Fibroblast of lung (primary cell): ENCODE measurements at regions not wholly inside any gene's neighbourhood (a gene's known extent, or its start where the extent isn't known, plus 50 kb on each side); places are given as distances from the start of the nearest gene placed in this dataset.

Experiments used
- DNase-seq, 2 donors: peaks; one replicate each; pipeline versions ENCODE4 v3.0.0 to v3.0.0-alpha.2; 2010; ENCODE audit warnings: low read depth in 2 of 2
- H2AFZ ChIP-seq: 2 replicates; pipeline ENCODE4 v1.5.1; 2012; ENCODE audit warnings: low read length, control low read depth, inconsistent platforms
- H3K27ac ChIP-seq: 2 replicates; pipeline ENCODE4 v1.5.1; 2011; ENCODE audit warnings: low read length, control low read depth; ENCODE audit not compliant: insufficient read depth
- H3K27me3 ChIP-seq: 2 replicates; pipeline ENCODE4 v1.5.1; 2011; ENCODE audit warnings: mild to moderate bottlenecking, low read length; ENCODE audit not compliant: control insufficient read depth, insufficient read depth
- H3K36me3 ChIP-seq: 2 replicates; pipeline ENCODE4 v1.5.1; 2011; ENCODE audit warnings: low read length; ENCODE audit not compliant: control insufficient read depth, insufficient read depth
- H3K4me1 ChIP-seq: 2 replicates; pipeline ENCODE4 v1.5.1; 2011; ENCODE audit warnings: low read length; ENCODE audit not compliant: control insufficient read depth, insufficient read depth; ENCODE audit errors: extremely low read depth
- H3K4me2 ChIP-seq: 2 replicates; pipeline ENCODE4 v1.5.1; 2011; ENCODE audit warnings: low read length, control low read depth; ENCODE audit not compliant: insufficient read depth; ENCODE audit errors: extremely low read depth
- H3K4me3 ChIP-seq, 4 experiments: fragments of 200-600 bp in 1 of 4; sonication (generic) in 1 of 4; replicated peaks in 1 of 4; 2 replicates each; pipeline ENCODE4 v1.5.1; 2011 to 2016; ENCODE audit warnings: low read length in 4 of 4, low read depth in 3 of 4, mild to moderate bottlenecking in 3 of 4, control low read depth in 2 of 4, inconsistent platforms in 1 of 4, mixed read lengths in 1 of 4; ENCODE audit not compliant: insufficient read depth in 1 of 4; ENCODE audit errors: control extremely low read depth in 1 of 4
- H3K79me2 ChIP-seq: 2 replicates; pipeline ENCODE4 v1.5.1; 2012; ENCODE audit warnings: mild to moderate bottlenecking, low read length, inconsistent platforms; ENCODE audit not compliant: control insufficient read depth, insufficient read depth
- H3K9ac ChIP-seq: 2 replicates; pipeline ENCODE4 v1.5.1; 2011; ENCODE audit warnings: mild to moderate bottlenecking, low read length, control low read depth; ENCODE audit not compliant: insufficient read depth
- H3K9me3 ChIP-seq: 2 replicates; pipeline ENCODE4 v1.5.1; 2012; ENCODE audit warnings: low read depth, low read length; ENCODE audit not compliant: control insufficient read depth, insufficient read depth
- H4K20me1 ChIP-seq: 2 replicates; pipeline ENCODE4 v1.5.1; 2011; ENCODE audit warnings: low read length; ENCODE audit not compliant: control insufficient read depth, insufficient read depth; ENCODE audit errors: extremely low read depth
- EZH2 ChIP-seq: IDR thresholded peaks from 2 replicates; pipeline ENCODE4 v1.5.1; 2012; ENCODE audit warnings: low read length, control low read depth, mild to moderate bottlenecking; ENCODE audit errors: missing control alignments
- TF ChIP-seq, protein P1 (sequence below), 2 donors: IDR thresholded peaks in 1 of 2; conservative IDR thresholded peaks in 1 of 2; 1 replicate in 1 of 2; 2 replicates in 1 of 2; pipeline ENCODE4 v1.5.1; 2011 to 2012; ENCODE audit warnings: low read length in 2 of 2, control low read depth in 1 of 2, inconsistent platforms in 1 of 2, low read depth in 1 of 2, mild to moderate bottlenecking in 1 of 2

DNA sequence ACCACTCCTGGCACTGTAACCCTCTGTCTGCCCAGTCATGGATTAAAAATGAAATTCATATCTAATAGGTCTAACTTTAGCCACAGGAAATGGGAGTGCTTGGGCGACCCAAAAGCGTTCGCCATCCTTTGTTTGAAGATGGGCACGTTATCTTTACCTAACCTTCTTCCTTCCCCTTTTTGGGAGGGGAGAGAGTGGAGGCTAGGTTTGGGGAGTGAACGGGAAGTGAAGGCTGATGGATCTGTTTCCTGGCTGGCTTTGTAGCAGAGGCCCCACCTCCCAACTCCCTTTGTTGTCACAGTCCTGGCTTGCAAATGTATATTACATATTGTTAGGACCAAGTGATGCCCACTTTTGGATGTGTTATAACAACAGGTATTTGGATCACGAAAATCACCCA, 98.1 kb upstream of the ARHGEF3 start:
- TF ChIP-seq, protein P1, sequence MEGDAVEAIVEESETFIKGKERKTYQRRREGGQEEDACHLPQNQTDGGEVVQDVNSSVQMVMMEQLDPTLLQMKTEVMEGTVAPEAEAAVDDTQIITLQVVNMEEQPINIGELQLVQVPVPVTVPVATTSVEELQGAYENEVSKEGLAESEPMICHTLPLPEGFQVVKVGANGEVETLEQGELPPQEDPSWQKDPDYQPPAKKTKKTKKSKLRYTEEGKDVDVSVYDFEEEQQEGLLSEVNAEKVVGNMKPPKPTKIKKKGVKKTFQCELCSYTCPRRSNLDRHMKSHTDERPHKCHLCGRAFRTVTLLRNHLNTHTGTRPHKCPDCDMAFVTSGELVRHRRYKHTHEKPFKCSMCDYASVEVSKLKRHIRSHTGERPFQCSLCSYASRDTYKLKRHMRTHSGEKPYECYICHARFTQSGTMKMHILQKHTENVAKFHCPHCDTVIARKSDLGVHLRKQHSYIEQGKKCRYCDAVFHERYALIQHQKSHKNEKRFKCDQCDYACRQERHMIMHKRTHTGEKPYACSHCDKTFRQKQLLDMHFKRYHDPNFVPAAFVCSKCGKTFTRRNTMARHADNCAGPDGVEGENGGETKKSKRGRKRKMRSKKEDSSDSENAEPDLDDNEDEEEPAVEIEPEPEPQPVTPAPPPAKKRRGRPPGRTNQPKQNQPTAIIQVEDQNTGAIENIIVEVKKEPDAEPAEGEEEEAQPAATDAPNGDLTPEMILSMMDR (conservative IDR thresholded peaks at IDR 0.05 in 1 of 2, IDR thresholded peaks at IDR 0.05 in 1 of 2; ENCODE audit: low read depth in 1 of 2, low read length in 2 of 2) = no peak
- no peak for TF ChIP-seq EZH2

DNA sequence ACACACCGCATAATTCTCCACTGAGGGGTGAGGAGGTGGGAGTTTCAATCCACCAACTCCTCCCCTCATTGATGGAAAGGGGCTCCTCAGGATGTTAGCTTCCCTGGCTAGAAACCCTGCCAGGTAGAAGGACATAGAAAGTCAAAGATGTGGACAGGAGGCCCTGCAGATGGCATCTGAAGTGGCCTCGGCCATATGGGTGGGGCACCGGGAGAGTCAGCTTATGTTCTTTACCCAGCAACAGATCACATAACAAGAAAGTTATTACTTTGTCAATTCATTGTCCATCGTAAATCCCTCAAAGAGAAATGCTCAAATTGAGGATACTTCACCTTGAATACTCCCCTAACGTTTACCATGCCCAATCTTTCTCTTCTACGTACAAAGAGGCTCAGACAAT, 97.3 kb upstream of the ARHGEF3 start:
- no peak overlapping the region for H2AFZ ChIP-seq
- no peak overlapping the region for H3K9ac ChIP-seq
- no peak for DNase-seq
- no peaks in the 10 kb centered on the region for H3K36me3 ChIP-seq
- H3K27me3 ChIP-seq = no peaks in the 10 kb centered on the region
- TF ChIP-seq, protein P1 (conservative IDR thresholded peaks at IDR 0.05 in 1 of 2, IDR thresholded peaks at IDR 0.05 in 1 of 2; ENCODE audit: low read depth in 1 of 2, low read length in 2 of 2) = no peak
- TF ChIP-seq EZH2 = no peak
- no peak overlapping the region for H3K27ac ChIP-seq
- H3K79me2 ChIP-seq = no peaks in the 10 kb centered on the region
- no peak overlapping the region for H3K4me2 ChIP-seq
- no peaks in the 10 kb centered on the region for H3K4me1 ChIP-seq
- no peaks in the 10 kb centered on the region for H3K9me3 ChIP-seq
- no peak overlapping the region for H3K4me3 ChIP-seq
- no peaks in the 10 kb centered on the region for H4K20me1 ChIP-seq

More for the DNA sequence above, 98.1 kb upstream of the ARHGEF3 start:
- Histone ChIP-seq H3K27ac (no peak overlapping the region), H3K36me3 (no peaks in the 10 kb centered on the region), H2AFZ (no peak overlapping the region), H3K4me1 (no peaks in the 10 kb centered on the region), H3K4me3 (no peak overlapping the region), H3K9me3 (no peaks in the 10 kb centered on the region), H3K79me2 (no peaks in the 10 kb centered on the region), H3K9ac (no peak overlapping the region), H4K20me1 (no peaks in the 10 kb centered on the region), H3K4me2 (no peak overlapping the region), H3K27me3 (no peaks in the 10 kb centered on the region)
- DNase-seq = no peak

DNA sequence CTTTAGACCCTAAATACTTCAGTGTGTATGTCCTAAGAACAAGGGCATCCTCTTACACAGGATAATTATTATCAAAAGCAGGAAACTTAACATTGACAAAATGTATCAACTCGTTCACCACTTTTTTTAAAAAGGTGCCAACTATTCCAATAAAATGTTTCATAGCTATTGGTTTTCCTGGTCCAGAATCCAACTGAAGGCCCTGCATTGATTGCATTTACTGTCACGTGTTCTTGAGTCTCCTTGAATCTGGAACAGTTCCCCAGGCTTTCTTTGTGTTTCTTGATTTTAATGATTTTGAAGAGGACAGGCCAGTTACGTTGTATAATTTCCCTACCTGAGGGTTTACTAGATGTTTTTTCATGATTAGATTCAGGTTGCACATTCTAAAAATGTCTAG, 94.6 kb upstream of the ARHGEF3 start:
- no peaks in the 10 kb centered on the region for H3K9me3 ChIP-seq
- no peak overlapping the region for H3K4me3 ChIP-seq
- no peaks in the 10 kb centered on the region for H3K4me1 ChIP-seq
- H2AFZ ChIP-seq = no peak overlapping the region
- no peaks in the 10 kb centered on the region for H4K20me1 ChIP-seq
- H3K9ac ChIP-seq = no peak overlapping the region
- no peak overlapping the region for H3K4me2 ChIP-seq
- H3K36me3 ChIP-seq = no peaks in the 10 kb centered on the region
- no peak for DNase-seq
- H3K27me3 ChIP-seq = no peaks in the 10 kb centered on the region
- H3K79me2 ChIP-seq = no peaks in the 10 kb centered on the region
- TF ChIP-seq, protein P1 (conservative IDR thresholded peaks at IDR 0.05 in 1 of 2, IDR thresholded peaks at IDR 0.05 in 1 of 2; ENCODE audit: low read depth in 1 of 2, low read length in 2 of 2) = no peak
- TF ChIP-seq EZH2 = no peak
- H3K27ac ChIP-seq = no peak overlapping the region
